ENCODE measurements at regions not wholly inside any gene's neighbourhood (a gene's known extent, or its start where the extent isn't known, plus 50 kb on each side); places are given as distances from the start of the nearest gene placed in this dataset.

DNA sequence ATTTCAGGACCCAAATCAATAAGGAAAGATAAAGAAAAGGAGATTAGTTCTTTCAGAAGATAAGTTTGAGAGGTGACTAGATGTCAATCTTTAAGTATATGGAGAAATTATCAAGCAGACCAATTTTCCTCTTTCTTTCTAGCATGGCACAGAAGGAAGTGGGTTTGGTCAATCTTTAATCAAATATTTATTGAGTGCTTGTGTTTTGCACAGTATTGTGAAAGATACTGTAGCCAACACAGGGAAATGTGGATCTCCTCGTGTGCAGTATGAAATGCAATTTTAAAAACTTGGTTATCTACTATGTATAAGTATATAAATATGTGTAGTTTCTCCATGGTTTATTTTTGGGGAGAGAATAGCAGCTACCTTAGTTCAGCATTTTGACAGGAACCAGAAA, 655.2 kb downstream of the RAPGEF2 start (continued):
- TF ChIP-seq, protein P1, sequence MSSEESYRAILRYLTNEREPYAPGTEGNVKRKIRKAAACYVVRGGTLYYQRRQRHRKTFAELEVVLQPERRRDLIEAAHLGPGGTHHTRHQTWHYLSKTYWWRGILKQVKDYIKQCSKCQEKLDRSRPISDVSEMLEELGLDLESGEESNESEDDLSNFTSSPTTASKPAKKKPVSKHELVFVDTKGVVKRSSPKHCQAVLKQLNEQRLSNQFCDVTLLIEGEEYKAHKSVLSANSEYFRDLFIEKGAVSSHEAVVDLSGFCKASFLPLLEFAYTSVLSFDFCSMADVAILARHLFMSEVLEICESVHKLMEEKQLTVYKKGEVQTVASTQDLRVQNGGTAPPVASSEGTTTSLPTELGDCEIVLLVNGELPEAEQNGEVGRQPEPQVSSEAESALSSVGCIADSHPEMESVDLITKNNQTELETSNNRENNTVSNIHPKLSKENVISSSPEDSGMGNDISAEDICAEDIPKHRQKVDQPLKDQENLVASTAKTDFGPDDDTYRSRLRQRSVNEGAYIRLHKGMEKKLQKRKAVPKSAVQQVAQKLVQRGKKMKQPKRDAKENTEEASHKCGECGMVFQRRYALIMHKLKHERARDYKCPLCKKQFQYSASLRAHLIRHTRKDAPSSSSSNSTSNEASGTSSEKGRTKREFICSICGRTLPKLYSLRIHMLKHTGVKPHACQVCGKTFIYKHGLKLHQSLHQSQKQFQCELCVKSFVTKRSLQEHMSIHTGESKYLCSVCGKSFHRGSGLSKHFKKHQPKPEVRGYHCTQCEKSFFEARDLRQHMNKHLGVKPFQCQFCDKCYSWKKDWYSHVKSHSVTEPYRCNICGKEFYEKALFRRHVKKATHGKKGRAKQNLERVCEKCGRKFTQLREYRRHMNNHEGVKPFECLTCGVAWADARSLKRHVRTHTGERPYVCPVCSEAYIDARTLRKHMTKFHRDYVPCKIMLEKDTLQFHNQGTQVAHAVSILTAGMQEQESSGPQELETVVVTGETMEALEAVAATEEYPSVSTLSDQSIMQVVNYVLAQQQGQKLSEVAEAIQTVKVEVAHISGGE (CRISPR knock-in tag; IDR thresholded peaks at IDR 0.05): no peak

- Histone ChIP-seq H2AFZ (ENCODE audit: control insufficient read depth, low read depth, low read length) (no peak overlapping the region), H3K9me3 (replicated peaks; ENCODE audit: control insufficient read depth, insufficient read depth, low read length) (no peaks in the 10 kb centered on the region), H3K79me2 (ENCODE audit: control insufficient read depth, insufficient read depth, low read length) (no peaks in the 10 kb centered on the region), H3K27me3 (replicated peaks in 1 of 2; ENCODE audit: control insufficient read depth in 2 of 2, insufficient read depth in 2 of 2, low read length in 1 of 2) (no peaks in the 10 kb centered on the region), H3K4me3 (no peak overlapping the region), H4K20me1 (ENCODE audit: control insufficient read depth, insufficient read depth) (no peaks in the 10 kb centered on the region), H3K27ac (ENCODE audit: control insufficient read depth, insufficient read depth) (no peak overlapping the region), H3K4me2 (ENCODE audit: control insufficient read depth, insufficient read depth) (no peak overlapping the region), H3K4me1 (ENCODE audit: control insufficient read depth, insufficient read depth, low read length) (no peaks in the 10 kb centered on the region), H3K36me3 (ENCODE audit: control insufficient read depth in 2 of 2, insufficient read depth in 2 of 2, low read length in 1 of 2) (no peaks in the 10 kb centered on the region), H3K9ac (ENCODE audit: control insufficient read depth, insufficient read depth, low read length) (no peak overlapping the region)
- WGBS (ENCODE audit: insufficient coverage, insufficient replicate concordance, low lambda C conversion rate, missing lambda C conversion rate): 0% methylated on average over 1 of the region's 1 CpG
- no TSS peak for BruUV-seq (replicated peaks)
- ATAC-seq (no peak), FAIRE-seq (no peak), DNase-seq (ENCODE audit: low read depth, low spot score) (no peak)
- TF ChIP-seq CHD2 (IDR thresholded peaks at IDR 0.05; ENCODE audit: borderline replicate concordance, low read depth, low read length) (no peak), RAD51 (IDR thresholded peaks at IDR 0.05) (no peak), PKNOX1 (IDR thresholded peaks at IDR 0.05) (no peak), ZNF384 (IDR thresholded peaks at IDR 0.05; ENCODE audit: borderline replicate concordance, low read depth, low read length) (no peak), POLR2AphosphoS2 (IDR thresholded peaks at IDR 0.05; ENCODE audit: low read depth, low read length) (no peak), NBN (IDR thresholded peaks at IDR 0.05) (no peak), SP1 (IDR thresholded peaks at IDR 0.05; ENCODE audit: low read depth, low read length) (no peak), E4F1 (IDR thresholded peaks at IDR 0.05; ENCODE audit: borderline replicate concordance, partially characterized antibody) (no peak), IRF4 (IDR thresholded peaks at IDR 0.05; ENCODE audit: low read depth, low read length) (no peak), SIX5 (IDR thresholded peaks at IDR 0.05; ENCODE audit: low read depth, low read length, severe bottlenecking) (no peak), EGR1 (IDR thresholded peaks at IDR 0.05; ENCODE audit: borderline replicate concordance in 1 of 2, low read depth in 2 of 2, low read length in 2 of 2) (no peak), CHD1 (IDR thresholded peaks at IDR 0.05; ENCODE audit: low read depth, low read length) (no peak), JUND (IDR thresholded peaks at IDR 0.05; ENCODE audit: low read depth, low read length) (no peak)
- TF ChIP-seq, protein P2, sequence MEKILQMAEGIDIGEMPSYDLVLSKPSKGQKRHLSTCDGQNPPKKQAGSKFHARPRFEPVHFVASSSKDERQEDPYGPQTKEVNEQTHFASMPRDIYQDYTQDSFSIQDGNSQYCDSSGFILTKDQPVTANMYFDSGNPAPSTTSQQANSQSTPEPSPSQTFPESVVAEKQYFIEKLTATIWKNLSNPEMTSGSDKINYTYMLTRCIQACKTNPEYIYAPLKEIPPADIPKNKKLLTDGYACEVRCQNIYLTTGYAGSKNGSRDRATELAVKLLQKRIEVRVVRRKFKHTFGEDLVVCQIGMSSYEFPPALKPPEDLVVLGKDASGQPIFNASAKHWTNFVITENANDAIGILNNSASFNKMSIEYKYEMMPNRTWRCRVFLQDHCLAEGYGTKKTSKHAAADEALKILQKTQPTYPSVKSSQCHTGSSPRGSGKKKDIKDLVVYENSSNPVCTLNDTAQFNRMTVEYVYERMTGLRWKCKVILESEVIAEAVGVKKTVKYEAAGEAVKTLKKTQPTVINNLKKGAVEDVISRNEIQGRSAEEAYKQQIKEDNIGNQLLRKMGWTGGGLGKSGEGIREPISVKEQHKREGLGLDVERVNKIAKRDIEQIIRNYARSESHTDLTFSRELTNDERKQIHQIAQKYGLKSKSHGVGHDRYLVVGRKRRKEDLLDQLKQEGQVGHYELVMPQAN (conservative IDR thresholded peaks at IDR 0.05): no peak
- POLR2A ChIA-PET: no interaction called here
- intact Hi-C loops (cut with micrococcal nuclease; ENCODE audit: unreplicated experiment) (loop anchor here (5.0 kb wide), 1 partner anchor 275 kb away; no protein-coding TSS in a partner anchor), in situ Hi-C loops (cut with MboI) (no loop called here)
- CTCF ChIA-PET: interaction anchor here (0.6 to 0.9 kb wide), 2 partner anchors 9 to 35 kb away, joined by 3 read pairs; no protein-coding TSS in a partner anchor
- RAD21 ChIA-PET (ENCODE audit: unreplicated experiment): no interaction called here
- SMC1A ChIA-PET (ENCODE audit: uncharacterized antibody, unreplicated experiment): no interaction called here
These were observed 659.8 kb downstream of the RAPGEF2 start for GRCh38 chr4:159762672-159763071.
